GM19455 (cell line): ENCODE measurements at regions not wholly inside any gene's neighbourhood (a gene's known extent, or its start where the extent isn't known, plus 50 kb on each side); places are given as distances from the start of the nearest gene placed in this dataset.
"Not testable (repeated sequence)": the region's sequence is repeated elsewhere in the genome, so short reads cannot be mapped to it uniquely, and the experiment has no call there.

Source experiments
- ATAC-seq: cut with Tn5 transposase; IDR thresholded peaks from one replicate; pipeline ENCODE4 v1.9.1; 2021; ENCODE audit not compliant: unreplicated experiment

GRCh38 chr10:6830981-6831380 lies 250.9 kb upstream of the PRKCQ start:
- ATAC-seq = not testable (repeated sequence)

- not testable (repeated sequence) for ATAC-seq
These were observed 244.7 kb upstream of the PRKCQ start for GRCh38 chr10:6824793-6825192.

GRCh38 chr10:6823770-6824169 lies 243.7 kb upstream of the PRKCQ start:
- no peak for ATAC-seq

- no peak for ATAC-seq
These were observed 239.2 kb upstream of the PRKCQ start for GRCh38 chr10:6819301-6819700.

GRCh38 chr10:6817770-6818169 lies 237.7 kb upstream of the PRKCQ start:
- no peak for ATAC-seq

GRCh38 chr10:6815346-6815745 lies 235.3 kb upstream of the PRKCQ start:
- ATAC-seq = no peak

GRCh38 chr10:6813856-6814255 lies 233.8 kb upstream of the PRKCQ start:
- no peak for ATAC-seq

GRCh38 chr10:6813306-6813705 lies 233.2 kb upstream of the PRKCQ start:
- ATAC-seq = no peak

- ATAC-seq = no peak
These were observed 231.1 kb upstream of the PRKCQ start for GRCh38 chr10:6811153-6811552.

- ATAC-seq = no peak
These were observed 223.3 kb upstream of the PRKCQ start for GRCh38 chr10:6803427-6803783.

- no peak for ATAC-seq
These were observed 222.8 kb upstream of the PRKCQ start for GRCh38 chr10:6802759-6803426.

- no peak for ATAC-seq
These were observed 216.2 kb upstream of the PRKCQ start for GRCh38 chr10:6796231-6796630.

- no peak for ATAC-seq
These were observed 215.5 kb upstream of the PRKCQ start for GRCh38 chr10:6795541-6795940.

- ATAC-seq = not testable (repeated sequence)
These were observed 214.8 kb upstream of the PRKCQ start for GRCh38 chr10:6794841-6795240.

GRCh38 chr10:6794441-6794840 lies 214.4 kb upstream of the PRKCQ start:
- no peak for ATAC-seq

- ATAC-seq = no peak
These were observed 208.7 kb upstream of the PRKCQ start for GRCh38 chr10:6788731-6789130.

GRCh38 chr10:6788231-6788630 lies 208.2 kb upstream of the PRKCQ start:
- ATAC-seq = no peak

GRCh38 chr10:6787718-6788117 lies 207.6 kb upstream of the PRKCQ start:
- ATAC-seq = no peak

GRCh38 chr10:6787091-6787490 lies 207.0 kb upstream of the PRKCQ start:
- ATAC-seq = no peak

GRCh38 chr10:6786579-6787031 lies 206.5 kb upstream of the PRKCQ start:
- ATAC-seq = no peak

GRCh38 chr10:6784429-6784828 lies 204.4 kb upstream of the PRKCQ start:
- ATAC-seq = not testable (repeated sequence)

GRCh38 chr10:6783471-6783870 lies 203.4 kb upstream of the PRKCQ start:
- no peak for ATAC-seq

- no peak for ATAC-seq
These were observed 202.3 kb upstream of the PRKCQ start for GRCh38 chr10:6782378-6782777.
